Right kidney (tissue), 1 donor: ENCODE measurements at regions not wholly inside any gene's neighbourhood (a gene's known extent, or its start where the extent isn't known, plus 50 kb on each side); places are given as distances from the start of the nearest gene placed in this dataset.
"Not testable (repeated sequence)": the region's sequence is repeated elsewhere in the genome, so short reads cannot be mapped to it uniquely, and the experiment has no call there.

Experiments
- DNase-seq: peaks from one replicate; pipeline ENCODE4 v3.0.0-alpha.2; 2016

DNA sequence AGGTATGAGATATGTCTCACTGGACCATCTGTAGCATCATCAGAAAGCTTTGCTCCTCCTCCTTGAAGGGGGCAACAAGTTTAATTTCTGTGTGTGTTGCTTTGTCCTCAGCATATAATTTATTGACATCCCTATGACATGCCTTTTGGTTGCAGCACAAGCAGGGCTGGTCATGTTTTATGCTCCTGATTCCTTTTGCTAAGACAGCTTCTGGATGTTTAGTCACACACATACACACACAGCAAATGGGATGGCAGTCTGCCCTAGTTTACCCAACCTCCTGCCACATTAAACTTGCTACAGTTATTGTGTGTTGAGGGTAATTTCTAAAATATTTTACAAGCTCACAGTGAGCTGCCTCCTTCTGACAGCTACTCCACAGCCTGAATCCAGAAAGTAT is 217.9 kb upstream of the RXFP2 start:
- DNase-seq: no peak

DNA sequence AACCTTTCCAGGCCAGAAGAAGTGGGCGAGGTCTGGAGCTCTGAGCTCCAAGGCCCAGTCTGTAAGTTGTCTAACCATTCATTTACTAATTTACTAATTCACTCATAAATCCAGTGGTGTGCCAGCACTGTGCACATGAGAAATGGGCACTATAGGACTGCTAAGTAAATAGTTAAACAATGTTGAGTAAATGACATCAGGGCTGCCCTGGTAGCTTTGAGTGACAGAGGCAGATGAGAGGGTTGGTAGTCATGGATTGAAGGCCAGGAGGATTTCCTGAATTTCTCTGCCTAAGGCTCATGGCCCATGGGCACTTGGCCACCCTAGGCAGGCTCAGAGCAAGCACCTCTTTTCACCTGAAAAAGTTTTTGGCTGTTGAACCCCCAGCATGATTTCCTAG is 216.9 kb upstream of the RXFP2 start:
- DNase-seq: no peak

DNA sequence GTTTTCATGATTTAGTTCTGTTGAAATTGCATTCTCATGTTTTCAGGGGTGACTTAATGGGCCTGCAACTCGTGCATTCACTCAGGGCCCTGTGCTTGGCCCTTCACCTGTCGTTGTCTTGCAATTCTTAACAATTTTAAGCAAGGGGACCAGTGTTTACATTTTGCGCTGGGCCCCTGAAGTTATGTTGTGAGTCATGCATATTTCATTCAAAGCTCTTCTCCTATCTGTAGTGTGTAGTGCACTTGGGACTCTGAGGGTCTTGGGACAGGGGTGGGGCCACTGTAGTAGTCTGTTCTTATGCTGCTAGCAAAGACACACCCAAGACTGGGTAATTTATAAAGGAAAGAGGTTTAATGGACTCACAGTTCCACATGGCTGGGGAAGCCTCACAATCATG is 211.2 kb upstream of the RXFP2 start:
- no peak for DNase-seq

DNA sequence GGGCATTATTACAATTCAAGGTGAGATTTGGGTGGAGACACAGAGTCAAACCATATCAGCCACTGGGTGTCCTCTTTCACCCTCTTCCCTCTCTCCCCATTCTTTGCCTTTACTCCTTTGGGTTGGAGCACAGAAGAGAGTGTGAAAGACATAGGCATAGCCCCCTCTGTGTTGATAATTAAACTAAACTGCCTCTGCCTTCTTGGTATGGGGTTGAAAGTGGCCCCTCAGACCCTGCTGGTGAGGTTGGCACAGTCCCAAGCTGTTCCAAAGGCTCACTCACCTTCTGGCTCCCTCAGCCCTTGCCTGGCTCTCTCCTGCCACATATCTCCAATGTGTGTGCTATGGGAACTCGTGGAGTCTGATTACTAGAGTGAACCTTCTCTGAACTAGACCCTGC is 210.6 kb upstream of the RXFP2 start:
- no peak for DNase-seq

DNA sequence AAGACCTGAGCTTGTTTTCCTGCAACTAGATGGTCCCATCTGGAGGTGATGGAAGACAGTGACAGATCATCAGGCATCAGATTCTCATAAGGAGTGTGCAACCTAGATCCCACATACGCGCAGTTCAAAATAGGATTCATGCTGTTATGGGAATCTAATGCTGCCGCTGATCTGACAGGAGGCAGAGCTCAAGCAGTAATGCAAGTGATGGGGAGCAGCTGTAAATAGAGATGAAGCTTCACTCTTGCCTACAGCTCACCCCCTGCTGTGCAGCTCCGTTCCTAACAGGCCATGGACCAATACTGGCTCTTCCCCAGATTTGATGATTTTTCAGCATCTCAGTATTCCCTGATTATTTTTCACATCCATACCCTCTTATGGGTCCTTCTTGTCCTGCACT is 208.4 kb upstream of the RXFP2 start:
- DNase-seq: no peak

DNA sequence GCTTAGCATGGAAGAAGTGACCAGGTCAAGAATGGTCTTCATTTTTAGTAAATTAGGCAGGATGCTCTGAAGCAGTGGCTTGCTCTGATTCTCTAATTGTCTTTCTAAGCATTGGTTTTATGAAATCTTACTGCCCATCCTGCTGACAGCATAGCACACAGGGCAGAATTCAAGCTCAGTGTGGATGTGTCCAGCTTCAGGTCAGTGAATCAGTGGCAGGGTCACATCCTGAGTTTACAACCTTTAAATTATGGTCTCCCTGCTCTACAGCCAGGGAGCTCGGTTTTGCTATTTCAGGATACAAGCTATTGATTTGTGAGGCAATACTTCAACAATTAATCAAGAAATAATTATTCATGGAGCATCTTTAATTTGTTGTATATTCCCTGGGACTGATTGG is 202.3 kb upstream of the RXFP2 start:
- DNase-seq: no peak

DNA sequence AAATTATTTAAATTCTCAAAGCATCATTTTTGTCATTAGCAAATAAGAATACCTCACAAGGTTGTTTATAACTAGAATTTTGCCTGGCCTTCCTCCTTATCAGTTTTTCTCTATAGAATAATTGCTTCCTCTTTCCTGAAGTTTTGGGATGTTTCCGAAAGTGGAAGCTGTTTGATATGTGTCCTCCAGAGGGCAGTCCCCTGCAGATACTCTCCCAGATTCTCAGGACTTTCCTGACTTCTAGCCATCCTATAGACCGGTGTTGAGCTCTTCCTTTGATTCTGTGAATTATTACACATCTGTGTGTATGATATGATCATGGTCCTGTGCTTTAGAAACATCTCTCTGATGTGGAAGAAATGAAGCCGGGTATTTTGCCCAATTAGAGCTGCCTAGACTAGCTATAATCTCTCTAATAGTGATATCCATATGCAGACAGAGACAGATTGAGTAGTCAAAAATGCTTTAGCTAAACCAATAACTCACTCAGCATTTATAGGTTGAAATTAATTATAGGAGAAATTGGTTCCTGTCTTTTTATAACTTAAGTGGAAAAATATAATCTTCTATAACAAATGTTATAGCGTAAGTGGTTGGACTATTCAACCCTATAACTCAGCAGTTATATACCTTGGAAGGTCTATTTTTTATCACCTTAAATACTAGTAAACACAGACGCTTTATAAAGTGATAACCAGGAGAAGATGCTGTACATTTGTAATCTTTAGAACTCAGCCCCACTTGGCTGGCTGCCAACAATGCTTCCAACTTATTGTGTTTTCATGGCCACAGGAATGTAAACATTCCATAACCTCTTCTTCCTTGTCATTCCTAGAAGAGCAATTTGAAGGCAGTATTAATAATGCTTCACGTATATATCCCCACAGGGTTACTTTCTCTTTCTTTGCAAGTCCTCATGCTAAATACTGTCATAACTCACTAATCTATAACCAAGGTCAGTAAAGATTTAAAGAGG is 201.0 kb upstream of the RXFP2 start:
- DNase-seq: no peak

DNA sequence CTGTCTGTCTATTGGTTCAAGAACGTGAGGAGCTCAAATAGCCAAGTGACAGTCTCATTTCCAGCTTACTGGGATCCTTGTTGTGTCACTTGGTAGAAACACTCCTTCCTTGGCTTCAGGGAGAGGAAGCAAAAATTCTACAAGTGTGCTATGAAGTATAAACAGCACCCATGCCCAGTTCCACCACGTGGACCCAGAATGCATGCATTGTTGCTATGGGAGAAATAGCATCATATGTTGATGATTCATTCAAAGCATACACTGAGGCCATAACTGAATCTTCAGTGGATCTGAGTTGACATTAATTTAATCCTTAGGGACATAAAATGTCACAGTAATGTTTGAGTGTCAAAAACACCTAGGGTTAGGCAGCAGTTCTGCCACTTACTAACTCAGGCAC is 199.0 kb upstream of the RXFP2 start:
- no peak for DNase-seq

DNA sequence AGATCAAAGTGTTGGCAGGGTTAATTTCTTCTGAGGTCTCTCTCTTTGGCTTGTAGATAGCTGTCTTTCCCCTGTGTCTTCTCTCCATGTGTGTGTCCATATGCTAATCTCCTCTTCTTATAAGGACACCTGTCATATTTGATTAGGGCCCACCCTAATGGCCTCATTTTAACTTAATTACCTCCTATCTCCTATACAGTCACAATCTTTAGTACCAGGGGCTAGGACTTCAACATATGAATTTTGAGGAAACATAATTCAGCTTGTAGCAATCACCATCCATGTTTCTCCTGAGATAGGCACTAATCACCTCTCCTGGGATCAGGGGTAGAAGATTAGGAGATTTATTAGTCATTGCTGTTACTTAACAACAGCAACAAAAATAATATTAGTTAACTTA is 196.1 kb upstream of the RXFP2 start:
- DNase-seq: no peak

DNA sequence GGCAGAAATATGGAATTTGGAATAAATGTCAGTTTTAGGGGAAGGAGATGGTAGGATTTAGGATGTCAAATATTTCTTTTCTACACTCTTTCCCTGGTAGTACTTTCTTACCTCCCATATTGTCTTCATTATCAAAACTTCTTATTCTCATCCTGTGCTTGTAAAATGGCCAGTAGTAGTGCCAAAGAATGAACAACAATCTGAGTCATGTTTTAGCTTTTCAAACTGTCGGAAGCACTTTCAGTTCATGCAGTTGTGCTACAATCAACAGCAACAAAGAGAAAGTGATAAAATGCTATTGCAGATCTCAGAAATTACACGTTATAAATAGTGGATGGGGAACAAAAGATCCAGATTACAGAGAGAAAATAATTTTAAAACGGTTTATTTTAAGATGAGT is 193.7 kb upstream of the RXFP2 start:
- no peak for DNase-seq

DNA sequence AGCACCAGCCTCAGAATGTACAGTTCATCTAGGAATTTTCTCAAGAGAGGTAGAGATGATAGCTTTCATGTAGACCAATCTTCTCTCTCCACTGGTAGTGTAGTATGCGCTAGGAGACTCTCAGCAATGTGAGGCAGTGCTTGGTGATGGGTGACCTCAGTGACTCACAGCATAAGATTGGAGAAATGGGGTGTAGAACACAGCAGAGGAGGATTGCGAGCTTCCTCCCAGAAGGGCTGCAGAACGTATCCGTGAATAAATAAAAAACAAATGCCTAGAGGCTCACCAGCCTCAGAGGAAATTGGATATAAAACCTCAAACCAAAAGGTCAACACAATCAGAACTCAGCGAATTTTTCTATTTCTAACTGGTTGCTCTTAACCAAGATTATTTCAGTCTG is 182.9 kb upstream of the RXFP2 start:
- no peak for DNase-seq

DNA sequence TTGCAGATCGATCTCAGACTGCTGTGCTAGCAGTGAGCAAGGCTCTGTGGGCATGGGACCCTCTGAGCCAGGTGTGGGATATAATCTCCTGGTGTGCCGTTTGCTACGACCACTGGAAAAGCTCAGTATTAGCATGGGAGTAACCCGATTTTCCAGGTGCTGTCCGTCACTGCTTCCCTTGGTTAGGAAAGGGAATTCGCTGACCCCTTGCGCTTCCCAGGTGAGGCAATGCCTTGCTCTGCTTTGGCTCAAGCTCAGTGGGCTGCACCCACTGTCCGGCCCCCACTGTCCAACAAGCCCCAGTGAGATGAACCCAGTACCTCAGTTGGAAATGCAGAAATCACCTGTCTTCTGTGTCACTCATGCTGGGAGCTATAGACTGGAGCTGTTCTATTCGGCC is 155.1 kb upstream of the RXFP2 start:
- DNase-seq: not testable (repeated sequence)

DNA sequence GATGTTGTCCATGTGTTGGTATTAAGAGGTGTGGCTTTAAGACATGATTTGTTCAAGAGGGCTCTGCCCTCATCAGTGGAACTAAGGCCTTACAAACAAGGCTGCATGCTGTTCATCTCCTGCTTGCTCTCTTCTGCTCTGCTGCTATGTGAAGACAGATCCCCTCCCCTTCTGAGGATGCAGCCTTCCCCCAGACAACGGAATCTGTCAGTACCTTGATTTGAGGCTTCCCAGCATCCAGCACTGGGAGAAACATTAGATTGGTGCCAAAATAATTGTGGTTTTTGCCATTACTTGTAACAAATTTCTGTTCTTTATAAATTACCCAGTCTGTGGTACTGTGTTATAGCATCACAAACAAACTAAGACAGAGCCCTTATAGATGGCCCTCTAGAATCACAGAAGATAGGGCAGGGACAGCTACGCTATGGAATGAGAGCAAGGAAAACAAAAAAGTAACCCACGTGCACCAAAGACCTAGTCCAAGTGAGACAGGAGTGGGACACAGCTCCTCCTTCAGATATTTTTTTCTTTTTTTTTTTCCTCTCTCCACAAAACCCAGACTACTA is 151.5 kb upstream of the RXFP2 start:
- DNase-seq: no peak

DNA sequence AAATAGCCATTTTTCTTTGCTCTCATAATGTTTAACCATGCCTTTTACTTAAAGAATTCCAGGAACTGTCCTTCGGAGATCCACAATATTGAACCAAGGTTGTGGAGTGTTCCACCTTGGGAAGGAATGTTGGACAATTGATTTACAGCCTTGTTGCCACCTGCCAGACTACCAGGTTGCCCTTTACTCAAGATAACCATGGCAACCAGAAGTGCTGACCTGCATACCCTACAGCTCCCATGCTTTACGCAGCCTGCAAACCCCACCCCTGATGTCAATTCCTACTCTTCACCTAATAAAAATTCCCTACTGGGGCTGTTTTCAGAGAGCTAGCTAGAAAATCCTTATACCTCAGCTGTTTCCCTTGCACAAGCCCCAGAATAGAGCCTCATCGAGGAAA is 151.0 kb upstream of the RXFP2 start:
- DNase-seq: no peak

DNA sequence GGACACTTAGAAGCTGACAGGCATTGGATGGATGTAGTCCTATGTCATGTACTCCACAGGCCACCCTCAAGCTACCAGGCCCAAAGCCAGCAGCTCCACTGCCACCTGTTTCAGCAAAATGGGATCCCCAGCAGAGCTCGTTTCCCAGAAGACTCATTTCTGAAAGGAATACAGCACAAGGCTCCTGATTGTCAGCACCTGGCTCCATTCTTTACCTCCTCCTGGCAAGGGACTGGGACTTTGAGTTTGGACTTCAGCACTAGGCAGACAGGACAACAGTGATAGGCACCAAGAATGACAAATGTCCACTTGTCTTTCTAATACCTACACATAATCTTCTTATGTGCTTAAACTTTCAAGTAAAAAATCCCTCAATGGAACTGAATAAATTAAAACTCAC is 150.4 kb upstream of the RXFP2 start:
- no peak for DNase-seq

DNA sequence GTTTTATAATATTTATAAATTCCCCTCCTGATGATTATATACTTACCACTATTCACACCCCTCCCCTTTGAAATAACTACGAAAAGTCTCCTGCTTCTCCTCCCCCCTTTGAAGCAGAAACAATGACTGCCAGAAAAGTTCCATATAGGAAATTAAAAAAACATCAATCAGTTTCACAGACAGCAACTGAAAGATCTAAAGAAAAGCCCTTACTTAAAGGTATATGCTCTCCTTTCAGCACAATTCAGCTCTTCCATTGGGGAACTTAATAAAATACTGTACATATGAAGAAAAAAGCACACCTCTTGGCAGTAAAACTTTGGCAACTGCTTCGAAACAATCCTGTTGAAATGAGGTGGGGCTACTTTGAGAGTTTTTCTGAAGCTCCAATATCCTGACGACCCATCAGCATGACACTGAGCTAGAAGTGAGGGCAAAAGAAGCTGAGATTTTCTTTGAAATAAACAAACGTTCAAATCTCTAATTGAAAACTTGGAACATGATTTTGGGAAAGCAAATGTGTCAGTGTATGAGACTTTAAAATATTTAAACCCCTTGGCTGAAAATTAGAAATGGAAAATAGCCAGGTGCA is 147.6 kb upstream of the RXFP2 start:
- DNase-seq: no peak

DNA sequence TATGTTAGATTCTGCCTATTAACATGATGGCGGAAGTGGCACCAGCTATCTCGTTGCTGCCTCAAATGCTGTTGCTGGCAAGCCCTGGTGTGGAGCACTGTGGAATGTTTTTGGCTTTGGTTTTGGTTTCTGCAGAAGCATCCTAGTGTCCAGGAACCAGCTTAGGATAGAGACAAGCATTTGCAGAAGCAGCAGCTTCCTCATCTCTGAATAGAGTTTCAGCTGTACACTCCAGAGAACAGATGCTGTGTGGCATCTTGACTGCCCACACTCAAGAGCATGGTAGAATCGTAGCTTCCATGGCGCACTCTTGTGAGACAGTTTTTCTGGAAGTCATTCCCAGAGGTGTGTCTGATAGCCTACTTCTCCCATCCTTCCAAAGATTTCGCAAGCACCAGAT is 145.3 kb upstream of the RXFP2 start:
- DNase-seq: no peak

DNA sequence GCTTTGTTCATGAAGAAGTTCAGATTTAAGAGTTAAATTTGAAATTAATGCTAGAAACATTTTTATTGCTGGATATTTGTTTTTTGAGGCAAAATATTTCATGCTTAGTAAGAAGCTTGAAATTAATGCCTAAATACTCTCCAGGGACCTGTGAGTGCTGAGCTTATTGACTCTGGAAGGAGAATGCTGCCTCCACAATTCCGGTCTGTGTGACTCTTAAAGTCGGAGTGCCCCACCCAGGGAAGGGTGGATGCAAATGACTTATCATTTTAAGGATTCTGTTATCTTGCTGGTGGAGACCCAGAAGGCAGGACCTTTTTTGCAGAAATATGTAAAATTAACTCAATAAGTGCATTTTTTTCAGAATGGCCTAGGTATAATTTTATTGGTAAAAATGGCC is 143.8 kb upstream of the RXFP2 start:
- no peak for DNase-seq

DNA sequence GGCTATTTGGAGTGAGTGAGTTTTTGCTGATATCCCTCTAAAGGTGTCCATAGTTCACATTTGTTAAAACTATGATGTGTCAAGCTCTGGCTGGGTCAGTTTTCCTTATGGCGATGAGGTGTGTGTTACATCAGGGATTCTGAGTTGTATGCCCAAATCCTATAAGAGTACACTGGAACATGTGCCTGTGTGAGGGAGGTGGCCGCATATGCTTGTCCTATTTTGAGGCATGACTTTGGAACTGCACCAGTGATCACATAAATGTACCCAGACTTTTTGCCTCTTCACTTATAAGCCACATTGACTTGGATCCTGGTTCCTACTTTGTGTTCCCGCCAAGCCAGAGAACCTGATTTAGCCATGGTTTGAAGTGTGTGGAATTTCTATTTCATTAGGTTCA is 140.3 kb upstream of the RXFP2 start:
- no peak for DNase-seq

DNA sequence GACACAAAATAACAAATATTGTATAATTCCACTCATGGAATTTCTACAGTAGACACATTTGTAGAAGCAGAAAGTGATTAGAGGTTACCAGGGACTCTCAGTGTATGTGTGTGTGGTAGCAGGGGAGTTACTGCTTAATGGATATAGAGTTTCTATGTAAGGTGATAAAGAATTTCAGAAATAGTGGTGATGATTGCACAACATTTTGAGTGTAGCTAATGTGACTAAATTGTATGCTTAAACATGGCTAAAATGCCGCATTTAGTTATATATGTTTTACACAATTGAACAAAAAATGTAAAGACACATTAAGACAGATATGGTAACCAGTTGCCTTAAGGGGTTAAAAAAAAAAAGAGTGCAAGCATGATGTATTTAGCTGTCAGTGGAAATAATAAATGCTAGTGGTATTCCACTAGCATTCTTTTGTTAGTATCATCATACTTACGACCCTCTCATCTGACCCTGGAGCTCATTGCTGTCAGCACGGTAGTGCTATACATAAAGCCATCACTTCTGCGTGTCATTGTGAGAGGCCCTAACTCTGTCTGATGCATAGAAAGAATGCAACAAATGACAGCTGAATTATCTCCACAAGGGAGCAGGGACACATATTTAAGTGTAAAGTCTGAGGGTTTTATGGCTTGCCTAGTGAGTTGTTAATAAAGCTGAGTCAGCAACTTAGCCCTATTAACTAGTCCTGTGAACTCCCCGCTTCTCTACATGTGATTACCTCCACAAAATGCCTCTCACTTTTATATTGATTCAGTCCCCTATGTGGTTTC is 134.1 kb upstream of the RXFP2 start:
- DNase-seq: peak; percentile 18

DNA sequence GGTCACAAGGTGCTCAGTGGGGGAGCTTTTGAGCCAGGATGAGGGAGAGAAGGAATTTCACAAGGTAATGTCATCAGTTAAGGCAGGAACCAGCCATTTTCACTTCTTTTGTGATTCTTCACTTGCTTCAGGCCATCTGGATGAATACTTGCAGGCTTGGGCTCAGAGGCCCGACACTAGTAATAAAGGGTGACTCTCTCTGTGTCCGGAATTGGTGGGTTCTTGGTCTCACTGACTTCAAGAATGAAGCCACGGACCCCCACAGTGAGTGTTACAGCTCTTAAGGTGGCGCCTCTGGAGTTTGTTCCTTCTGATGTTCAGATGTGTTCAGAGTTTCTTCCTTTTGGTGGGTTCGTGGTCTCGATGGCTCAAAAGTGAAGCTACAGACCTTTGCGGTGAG is 131.8 kb upstream of the RXFP2 start:
- not testable (repeated sequence) for DNase-seq

DNA sequence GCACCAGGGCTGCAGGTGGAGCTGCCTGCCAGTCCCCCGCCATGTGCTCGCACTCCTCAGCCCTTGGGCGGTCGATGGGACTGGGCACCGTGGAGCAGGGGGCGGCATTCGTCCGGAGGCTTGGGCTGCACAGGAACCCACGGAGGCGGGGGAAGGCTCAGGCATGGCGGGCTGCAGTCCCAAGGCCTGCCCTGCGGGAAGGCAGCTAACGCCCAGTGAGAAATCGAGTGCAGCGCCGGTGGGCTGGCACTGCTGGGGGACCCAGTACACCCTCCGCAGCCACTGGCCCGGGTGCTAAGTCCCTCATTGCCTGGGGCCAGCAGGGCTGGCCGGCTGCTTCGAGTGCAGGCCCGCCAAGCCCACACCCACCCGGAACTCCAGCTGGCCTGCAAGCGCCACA is 130.5 kb upstream of the RXFP2 start:
- not testable (repeated sequence) for DNase-seq
